ENCODE measurements at regions not wholly inside any gene's neighbourhood (a gene's known extent, or its start where the extent isn't known, plus 50 kb on each side); places are given as distances from the start of the nearest gene placed in this dataset.
"Not testable (repeated sequence)": the region's sequence is repeated elsewhere in the genome, so short reads cannot be mapped to it uniquely, and the experiment has no call there.

DNA sequence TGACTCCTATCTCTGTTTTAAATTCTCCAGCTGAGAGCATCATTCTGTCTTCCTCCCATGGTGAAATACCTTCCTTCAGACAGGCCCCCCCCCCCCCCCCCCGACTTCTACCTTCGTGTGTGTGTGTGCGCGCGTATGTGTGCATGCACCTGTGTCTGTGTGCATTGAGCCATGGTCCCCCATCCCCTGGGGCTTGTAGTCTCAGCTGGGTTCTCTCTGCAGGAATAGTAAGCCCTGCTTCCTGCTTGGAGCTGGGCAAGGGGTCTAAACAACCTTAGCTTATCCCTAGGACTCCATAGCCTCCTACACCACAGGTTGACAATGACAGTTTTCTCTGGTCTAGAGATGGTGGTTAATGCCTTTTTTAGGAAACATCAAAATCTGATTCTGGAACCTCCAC, 427.5 kb upstream of the KLHL29 start:
- no peak for DNase-seq (ENCODE audit: low read depth)

DNA sequence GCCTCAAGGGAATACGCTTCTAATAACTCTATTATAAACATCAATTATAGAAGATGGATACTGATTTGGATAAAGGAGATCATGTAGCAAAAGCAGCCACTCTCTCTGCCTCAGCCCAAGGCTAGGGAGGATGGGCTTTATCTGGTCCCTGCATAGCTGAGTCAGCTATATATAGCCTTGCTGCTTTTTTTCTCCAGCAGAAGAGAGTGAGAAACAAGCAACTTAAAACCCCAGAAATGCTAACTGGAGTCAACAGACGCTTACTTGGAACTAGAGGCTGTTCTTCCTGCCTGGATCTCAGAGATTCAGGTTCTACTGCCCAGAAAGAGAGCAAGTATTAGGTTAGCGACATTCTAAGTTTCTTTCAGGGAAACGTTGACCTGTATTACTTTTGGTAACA, 426.7 kb upstream of the KLHL29 start:
- no peak for DNase-seq (ENCODE audit: low read depth)

DNA sequence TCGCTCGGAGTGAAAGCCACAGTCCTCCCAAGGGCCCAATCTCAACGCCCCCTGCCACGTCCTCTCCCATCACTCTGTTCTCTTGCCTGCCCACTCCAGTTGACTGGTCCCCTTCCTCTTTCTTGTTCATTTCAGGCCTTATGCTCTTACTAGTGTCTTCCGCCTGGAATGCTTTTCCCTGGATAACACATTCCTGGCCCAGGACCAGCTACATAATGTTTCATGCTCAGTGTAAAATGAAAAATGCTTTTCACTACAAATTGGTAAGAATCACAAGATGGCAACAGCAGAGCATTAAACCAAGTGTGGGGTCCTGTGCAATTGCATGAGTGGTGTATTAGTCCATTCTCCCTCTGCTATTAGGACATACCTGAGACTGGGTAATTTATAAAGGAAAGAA, 417.2 kb upstream of the KLHL29 start:
- DNase-seq (ENCODE audit: low read depth) = no peak

DNA sequence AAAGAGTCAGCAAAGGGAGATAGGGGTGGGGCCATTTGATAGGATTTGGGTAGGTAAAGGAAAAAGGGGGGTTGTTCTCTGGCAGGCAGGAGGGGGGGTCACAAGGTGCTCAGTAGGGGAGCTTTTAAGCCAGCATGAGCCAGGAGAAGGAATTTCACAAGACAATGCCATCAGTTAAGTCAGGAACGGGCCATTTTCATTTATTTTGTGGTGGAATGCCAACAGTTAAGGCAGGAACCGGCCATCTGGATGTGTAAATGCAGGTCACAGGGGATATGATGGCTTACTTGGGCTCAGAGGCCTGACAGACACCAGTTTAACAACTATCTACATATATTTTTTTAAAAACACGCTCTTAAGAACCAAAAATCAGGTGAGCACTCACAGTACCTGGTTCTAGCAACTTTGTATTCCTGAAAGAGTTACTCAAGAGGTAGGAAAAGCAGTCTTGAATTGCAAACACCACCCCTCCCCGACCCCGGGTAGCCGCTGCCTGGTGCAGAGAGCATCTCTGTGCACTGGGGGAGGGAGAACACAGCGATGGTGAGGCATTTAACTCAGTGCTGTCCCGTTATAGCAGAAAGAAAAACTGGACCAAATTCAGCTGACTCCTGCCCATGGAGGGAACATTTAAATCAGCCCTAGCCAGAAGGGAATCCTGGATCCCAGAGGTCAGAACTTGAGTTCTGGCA, 414.5 kb upstream of the KLHL29 start:
- no peak for DNase-seq (ENCODE audit: low read depth)

DNA sequence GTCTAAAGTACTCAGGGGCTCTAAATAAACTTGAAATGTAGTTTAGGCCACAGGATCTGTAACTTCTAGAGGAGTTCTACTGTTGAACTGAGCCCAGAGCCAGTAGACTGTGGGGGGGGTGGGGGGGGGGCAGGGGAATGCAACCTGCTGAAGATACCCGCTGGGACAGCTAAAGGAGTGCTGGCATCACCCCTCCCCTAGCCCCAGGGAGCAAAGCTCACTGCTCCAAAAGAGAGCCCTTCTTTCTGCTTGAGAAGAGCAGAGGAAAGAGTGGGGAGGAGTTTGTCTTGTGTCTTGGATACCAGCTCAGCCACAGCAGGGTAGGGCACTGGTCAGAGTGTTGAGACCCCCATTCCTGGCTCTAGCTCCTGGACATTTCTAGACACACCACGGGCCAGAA, 414.0 kb upstream of the KLHL29 start:
- no peak for DNase-seq (ENCODE audit: low read depth)

DNA sequence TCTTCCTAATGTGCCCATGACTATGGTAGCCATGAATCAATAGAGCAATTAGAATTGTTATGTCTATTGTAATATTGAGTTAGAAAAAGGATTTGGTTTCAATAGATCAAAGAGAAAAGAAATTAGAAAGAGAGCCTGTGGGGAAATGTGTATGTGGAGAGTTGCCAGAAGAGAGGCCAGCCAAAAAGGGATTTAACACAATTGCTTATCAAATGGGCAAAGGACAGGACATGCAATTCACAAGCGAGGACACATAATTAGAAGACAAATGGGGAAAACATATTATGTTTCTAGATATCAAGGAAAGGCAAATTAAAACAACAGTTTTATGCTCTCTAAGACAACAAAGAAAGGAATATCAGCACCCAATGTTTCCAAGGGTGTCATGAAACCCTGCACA, 403.2 kb upstream of the KLHL29 start:
- DNase-seq (ENCODE audit: low read depth) = no peak

DNA sequence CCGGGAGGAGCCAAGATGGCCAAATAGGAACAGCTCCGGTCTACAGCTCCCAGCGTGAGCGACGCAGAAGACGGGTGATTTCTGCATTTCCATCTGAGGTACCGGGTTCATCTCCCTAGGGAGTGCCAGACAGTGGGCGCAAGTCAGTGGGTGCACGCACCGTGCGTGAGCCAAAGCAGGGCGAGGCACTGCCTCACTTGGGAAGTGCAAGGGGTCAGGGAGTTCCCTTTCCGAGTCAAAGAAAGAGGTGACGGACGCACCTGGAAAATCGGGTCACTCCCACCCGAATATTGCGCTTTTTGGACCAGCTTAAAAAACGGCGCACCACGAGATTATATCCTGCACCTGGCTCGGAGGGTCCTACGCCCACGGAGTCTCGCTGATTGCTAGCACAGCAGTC, 400.8 kb upstream of the KLHL29 start:
- not testable (repeated sequence) for DNase-seq (ENCODE audit: low read depth)

DNA sequence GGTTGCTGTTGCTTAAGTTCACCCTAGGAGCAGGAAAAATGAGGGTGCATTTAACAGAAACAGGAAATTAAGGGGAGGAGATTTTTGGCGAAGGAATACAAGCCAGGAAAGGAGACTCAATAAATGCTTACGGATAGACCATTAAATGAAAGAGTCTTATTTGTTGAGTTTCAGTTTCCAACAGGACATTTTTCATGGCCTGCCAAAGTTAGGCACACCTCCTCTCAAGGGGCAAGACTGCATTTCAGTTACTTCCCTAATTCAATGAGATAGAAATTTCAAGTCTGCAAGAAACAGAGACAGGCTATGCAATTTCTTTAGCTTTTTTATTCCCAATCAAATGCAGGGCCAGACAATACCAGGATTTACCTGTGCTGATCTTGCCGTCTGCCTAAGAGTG, 394.7 kb upstream of the KLHL29 start:
- DNase-seq (ENCODE audit: low read depth) = no peak

DNA sequence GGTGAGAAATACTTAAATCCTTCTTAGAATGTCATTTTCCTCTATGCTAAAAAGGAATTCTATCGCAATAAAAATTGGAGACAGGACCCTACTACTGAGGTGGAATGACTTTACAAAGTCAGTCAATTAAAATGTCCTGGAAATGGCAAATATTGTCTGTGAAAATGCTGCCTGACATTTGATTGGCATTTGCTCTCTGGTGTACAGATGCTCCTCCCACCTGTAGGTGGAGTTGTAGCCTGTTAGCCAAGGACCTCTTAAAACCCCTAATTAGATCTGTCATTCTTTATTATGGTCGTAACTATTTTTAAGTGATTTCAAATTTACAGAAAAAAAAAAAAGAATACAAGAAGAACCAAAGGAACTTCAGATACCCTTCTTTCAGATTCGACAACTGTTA, 393.1 kb upstream of the KLHL29 start:
- DNase-seq (ENCODE audit: low read depth) = no peak

DNA sequence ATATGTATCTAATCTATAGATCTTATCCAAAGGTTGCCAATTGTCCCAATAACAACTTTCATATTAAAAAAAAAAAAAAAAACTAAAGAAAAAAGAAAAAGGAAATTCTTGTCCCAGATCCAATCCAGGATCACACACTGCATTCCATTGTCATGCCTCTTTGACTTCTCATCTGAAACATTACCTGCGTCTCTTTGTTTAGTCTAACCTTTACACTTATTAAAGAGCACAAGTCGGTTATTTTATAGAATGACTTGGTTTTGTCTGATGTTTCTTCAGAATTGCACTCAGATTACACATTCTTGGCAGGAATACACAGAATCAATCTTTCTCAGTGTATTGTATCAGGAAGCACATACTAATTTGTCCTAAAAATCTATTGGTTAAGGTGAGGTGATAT, 392.5 kb upstream of the KLHL29 start:
- DNase-seq (ENCODE audit: low read depth) = no peak

DNA sequence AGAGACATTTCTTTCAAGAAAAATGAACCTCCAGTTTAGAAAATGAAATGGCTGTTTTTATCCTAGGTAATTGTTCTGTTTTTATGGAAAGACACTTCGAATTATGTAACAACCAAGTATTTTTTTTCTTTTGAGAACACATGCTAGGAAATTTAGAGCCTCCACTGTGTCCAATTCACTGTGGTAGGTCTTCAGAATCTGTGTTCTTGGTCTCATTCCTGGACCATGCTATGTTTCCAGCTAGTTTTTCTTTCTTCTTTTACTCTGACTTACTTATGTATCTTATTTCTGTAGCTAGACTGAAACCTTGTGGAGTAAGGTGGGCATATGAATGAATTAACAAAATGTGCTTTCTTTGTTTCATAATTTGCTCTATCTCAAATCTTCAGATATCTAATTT, 391.7 kb upstream of the KLHL29 start:
- DNase-seq (ENCODE audit: low read depth) = no peak

DNA sequence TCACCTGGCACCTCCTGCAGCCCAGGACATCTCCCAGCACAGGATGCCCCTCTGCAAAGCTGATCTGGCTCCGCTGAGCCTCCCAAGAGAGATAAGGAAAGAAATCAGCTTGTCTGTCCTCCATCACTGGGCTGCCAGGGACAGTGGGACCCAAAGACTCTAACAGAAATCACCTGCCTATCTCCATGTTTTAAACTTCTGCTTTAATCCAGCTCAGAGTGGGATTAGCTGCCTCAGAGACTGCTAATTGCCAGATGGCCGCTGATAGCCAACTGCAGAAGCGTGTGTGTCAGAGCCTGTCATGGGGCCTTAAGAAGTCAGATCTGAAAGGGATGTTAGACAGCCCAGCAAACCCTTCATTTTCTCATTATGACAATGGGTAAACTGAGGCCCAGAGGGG, 389.4 kb upstream of the KLHL29 start:
- DNase-seq (ENCODE audit: low read depth) = no peak

DNA sequence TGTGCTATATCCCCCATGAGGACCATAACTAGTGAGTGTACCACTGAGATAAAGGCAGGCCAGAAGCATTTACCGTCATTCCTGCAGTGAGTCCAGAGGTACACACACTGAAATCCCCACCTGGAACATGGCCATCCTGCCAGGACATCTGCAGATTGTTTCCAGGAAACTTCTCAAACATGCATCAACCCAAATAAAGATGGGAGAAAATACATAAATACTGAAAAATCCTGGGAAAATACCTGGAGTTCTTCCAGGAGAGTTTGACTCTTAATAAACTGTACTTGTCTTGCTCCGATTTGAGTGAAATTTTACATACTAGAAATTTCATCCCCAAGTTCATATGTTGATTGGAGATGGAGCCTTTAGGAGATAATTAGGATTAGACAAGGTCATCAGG, 388.1 kb upstream of the KLHL29 start:
- no peak for DNase-seq (ENCODE audit: low read depth)

DNA sequence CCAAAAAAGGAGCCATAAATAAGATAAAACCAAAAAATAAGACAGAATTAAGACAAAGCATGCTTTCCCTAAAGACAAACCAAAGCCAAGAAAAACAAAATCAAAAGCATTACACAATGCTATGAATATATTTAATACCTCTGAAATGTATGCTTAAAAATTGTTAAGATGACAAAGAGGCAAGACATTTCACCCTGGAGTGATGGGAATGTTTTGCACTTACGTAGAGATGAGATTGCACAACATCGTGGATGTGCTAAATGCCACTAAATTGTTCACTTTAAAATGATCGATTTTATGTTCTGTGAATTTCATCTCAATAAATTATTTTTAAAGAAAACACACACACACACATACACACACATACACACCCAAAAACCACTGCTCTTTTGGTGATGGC, 386.6 kb upstream of the KLHL29 start:
- DNase-seq (ENCODE audit: low read depth) = no peak

DNA sequence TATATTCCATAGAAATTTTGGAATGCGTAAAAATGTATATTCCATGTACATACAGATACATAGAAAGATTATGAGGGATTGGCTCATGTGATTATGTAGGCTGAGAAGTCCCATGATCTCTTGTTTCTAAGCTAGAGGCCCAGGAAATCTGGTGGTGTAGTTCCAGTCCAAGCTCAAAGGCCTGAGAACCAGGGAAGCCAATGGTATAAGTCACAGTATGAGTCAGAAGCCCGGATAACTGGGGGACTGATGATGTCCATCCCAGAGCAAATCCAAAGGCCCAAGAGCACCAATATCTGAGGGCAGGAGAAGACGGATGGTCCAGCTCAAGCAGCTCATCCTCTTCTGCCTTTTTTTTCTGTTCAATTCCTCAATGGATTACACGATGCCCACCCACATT, 385.0 kb upstream of the KLHL29 start:
- DNase-seq (ENCODE audit: low read depth) = no peak

DNA sequence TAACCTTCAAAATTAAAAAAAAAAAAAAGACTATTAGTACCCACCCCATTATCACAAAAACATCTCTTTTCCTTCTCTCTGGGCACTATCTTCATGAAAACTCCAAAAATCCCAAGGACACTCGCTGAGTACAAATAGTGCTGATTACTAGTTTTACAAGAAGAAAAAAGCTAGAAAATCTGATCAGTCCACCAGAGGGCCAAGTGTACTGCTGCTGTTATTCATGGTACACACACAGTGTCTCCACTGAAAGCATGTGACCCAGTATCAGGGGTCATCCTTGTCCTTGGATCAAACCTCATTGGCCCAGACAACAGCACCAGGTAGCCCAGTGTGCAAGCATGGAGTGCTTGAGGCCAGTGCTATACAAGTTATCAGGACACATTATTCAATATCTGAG, 382.7 kb upstream of the KLHL29 start:
- no peak for DNase-seq (ENCODE audit: low read depth)

DNA sequence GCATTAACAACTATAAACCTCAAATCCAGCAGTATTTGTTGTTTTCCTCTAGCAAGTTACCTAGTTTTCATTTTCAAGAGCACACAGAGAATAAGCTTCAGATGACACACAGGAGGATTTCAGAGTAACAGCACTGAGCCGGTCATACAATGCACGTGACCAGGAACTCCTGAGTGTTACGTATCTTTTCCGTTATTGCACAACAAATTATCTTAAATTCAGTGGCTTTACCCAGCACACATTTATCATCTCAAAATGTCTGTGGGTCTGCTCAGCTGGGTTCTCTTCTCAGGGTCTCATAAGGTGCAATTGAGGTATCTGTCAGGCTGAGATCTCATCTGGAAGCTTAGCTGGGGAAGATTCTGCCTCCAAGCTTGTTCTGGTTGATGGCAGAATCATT, 379.5 kb upstream of the KLHL29 start:
- DNase-seq (ENCODE audit: low read depth) = no peak

DNA sequence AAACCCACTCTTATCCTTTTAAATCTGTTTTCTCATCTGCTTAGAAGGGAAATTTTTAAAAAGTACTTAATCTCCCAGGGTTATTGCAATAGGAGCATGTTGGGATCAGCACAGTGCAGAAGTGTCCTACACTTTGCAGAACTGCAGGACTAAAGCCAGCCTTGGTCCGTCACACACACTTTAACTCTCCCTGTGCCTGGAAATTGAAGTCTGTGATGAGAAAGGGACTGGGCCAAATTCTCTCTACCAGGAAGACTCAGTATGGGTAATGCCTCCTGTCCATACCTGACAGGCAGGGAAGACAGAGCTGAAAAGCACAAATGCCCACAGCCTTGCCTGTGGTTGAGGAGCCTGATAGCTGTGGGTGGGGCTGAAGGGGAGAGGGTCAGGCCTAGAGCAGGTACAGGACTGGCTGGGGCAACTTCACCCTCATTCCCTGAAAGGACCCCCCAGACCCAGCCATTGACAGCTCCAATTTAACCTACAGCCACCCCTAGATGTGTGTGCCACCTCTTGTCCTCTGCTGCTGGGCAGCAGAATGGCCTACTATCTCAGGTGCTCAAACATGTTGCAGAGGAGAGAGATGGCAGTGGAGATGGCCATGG, 377.2 kb upstream of the KLHL29 start:
- DNase-seq (ENCODE audit: low read depth) = no peak

DNA sequence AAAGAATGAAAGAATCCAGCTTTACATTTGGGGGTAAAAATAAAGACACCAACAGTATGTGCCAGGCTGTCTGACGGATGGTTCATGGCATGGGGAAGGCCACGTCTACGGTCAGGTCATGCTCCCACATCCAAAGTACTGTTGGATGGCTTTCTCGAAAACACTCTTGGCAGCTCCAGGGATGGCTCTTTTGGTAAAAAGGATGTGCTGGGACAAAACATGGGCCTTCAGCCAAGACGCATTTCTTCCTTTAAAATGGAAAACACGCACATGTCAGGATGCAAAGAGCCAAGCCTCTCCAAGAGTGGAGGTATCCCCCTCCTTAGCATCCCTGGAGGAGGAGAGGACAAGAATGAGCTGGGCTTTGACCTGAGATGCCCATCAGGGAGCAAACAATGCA, 376.5 kb upstream of the KLHL29 start:
- no peak for DNase-seq (ENCODE audit: low read depth)

DNA sequence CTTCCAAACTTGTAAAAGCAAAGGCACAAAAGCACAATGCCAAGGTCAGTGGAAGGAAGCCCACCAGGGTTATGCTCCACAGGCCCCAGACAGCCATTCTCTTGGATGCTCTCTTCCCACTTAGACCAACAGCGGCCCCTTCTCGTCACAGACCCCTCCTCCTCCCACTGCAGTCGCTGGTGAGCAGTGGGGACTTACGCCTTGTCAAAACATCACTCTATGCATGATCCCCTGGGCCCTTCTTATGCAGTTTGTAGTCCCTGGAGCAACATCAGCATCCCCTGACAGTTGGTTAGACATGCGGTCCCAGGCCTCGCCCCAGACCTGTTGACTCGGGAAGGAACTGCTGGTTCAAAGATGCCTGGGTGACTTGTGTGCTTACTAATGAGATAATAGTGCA, 376.0 kb upstream of the KLHL29 start:
- DNase-seq (ENCODE audit: low read depth) = no peak

DNA sequence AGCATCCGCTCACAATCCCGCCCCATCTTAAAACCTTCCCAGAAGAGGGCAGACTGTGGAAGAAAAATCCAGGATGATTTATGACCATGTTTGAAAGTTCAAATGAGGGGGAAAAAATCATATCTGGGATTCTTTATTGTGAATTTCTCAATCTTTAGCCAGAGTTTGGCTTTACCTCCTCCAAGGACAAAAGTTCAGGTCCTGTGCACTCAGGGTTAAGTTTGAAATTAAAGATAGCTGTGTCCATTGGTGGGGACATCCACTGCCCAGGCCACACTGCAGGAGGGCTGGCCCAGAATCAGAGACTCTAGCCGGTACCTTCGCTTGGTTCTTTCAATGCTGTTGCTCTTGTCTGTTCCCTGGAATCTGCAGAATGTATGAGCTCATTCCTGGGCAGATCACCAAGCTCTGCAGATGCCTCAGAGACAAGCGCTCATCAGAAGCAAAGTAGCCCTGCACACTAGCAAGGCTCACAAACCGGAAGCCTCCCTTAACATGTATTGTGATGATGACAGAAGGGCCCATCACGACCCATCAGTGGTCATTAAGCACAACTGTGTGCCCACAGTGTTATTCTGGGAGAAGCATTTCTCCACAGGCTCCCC, 375.3 kb upstream of the KLHL29 start:
- DNase-seq (ENCODE audit: low read depth) = peak; percentile 91

DNA sequence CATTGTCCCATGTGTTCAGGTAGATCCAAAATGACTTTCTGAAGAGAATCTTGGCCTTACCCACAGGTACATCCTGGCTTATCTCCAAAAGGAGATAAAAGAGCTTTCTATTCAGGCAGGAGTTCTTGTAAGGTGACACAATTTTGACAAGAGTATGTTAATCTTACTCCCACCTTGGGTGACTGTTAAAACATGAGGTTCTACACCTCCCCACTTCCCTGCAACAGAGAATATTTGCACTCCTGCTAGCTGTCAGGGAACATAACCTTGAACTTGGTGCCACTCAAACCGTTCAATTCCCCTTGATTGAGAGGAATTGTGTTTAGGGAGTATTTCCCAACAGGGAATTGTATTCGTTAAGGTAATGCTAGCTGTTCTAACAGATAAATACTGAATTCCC, 372.5 kb upstream of the KLHL29 start:
- no peak for DNase-seq (ENCODE audit: low read depth)

DNA sequence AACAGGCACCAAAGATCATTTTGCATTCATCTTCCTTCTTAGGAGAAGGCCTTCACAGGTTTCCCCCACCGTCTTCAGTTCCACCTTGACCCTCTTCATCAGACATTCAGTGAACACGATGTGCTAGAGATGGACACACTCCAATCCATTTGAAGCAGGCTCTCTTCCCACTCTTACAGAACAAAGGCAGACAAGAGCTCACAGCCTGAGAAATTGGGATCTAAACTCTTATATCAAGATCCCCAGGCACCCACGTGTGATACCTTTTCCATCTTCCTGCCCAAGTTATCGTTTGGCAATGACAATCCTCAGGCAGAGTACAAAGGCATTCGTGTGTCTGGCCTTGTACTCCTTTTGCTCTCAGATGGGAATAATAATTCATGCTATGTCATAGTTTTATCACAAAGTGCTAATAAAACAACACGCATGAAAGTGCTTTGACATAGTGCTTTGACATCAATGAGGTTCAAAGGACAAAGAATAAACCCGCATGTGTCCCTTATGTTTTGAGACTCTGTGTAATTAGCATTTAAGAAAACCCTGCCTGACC, 369.3 kb upstream of the KLHL29 start:
- no peak for DNase-seq (ENCODE audit: low read depth)
